Neural progenitor cell (in vitro differentiated cells): ENCODE measurements at regions not wholly inside any gene's neighbourhood (a gene's known extent, or its start where the extent isn't known, plus 50 kb on each side); places are given as distances from the start of the nearest gene placed in this dataset.

Experiments used
- CTCF ChIP-seq: fragments of 200-600 bp; sonication (generic); IDR thresholded peaks from 2 replicates; pipeline ENCODE4 v1.5.1; 2017; ENCODE audit warnings: antibody characterized with exemption, mild to moderate bottlenecking
- EZH2 ChIP-seq: fragments of 200-600 bp; sonication (generic); IDR thresholded peaks from 2 replicates; pipeline ENCODE4 v1.6.1; 2017; ENCODE audit warnings: antibody characterized with exemption, mild to moderate bottlenecking, moderate library complexity
- EZH2phosphoT487 ChIP-seq: fragments of 200-600 bp; sonication (generic); IDR thresholded peaks from 2 replicates; pipeline ENCODE4 v1.6.1; 2017; ENCODE audit warnings: antibody characterized with exemption

GRCh38 chr6:100987556-100987955, 106.4 kb upstream of the ASCC3 start:
- no peak for TF ChIP-seq CTCF
- TF ChIP-seq EZH2, result no peak
- TF ChIP-seq EZH2phosphoT487, result no peak
